ENCODE measurements at regions not wholly inside any gene's neighbourhood (a gene's known extent, or its start where the extent isn't known, plus 50 kb on each side); places are given as distances from the start of the nearest gene placed in this dataset.

DNA sequence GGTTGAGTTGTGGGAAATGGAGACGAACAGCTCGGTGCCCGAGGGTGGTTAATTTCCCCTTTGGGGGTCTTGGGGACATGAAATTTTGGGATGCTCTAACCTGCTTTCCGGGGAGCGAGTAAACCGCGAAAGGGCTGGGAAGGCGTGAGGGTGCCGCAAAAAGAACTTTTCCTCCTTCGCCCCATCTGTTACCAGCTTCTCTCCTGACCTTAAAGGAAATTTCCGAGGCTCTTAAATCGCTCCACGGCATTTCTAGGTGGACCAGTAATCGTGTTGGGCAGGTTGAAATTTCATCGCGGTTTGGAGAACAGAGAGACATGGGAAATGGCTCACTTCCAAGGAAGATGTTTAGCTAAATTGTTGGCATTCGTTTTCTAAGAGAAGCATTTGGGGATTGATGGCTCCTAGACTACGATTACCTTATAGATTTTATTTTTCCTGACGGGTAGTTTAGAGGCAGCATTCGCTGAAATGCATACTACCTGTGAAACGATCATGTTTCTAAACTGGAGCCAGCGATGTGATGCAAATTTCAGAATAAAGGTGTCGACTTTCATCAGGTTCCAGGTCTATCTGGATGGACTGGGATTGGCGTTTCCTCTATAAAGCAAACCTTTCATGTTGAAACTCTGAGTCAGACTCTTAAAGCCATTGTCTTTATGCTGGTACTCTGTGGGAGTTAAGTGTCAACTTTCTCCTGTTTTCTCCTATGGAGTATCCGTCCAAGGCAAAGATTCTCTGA is 414.5 kb downstream of the PCNX1 start:
- POLR2A ChIA-PET = interaction anchor here (0.6 to 3.4 kb wide), 14 partner anchors 9 to 423 kb away, joined by 3 to 14 read pairs (median 4); no protein-coding TSS in a partner anchor
- H3K4me3 Mint-ChIP-seq = peak overlapping the region; percentile 88
- H3K27ac Mint-ChIP-seq = peak overlapping the region; percentile 85
- H3K27me3 Mint-ChIP-seq = no peaks in the 10 kb centered on the region
- no peaks in the 10 kb centered on the region for H3K9me3 Mint-ChIP-seq
- CTCF ChIA-PET = interaction anchor here (0.7 to 2.4 kb wide), 13 partner anchors 13 to 431 kb away, joined by 3 to 11 read pairs (median 4); no protein-coding TSS in a partner anchor
- H3K36me3 Mint-ChIP-seq = no peaks in the 10 kb centered on the region
- intact Hi-C loops (cut with micrococcal nuclease) = loop anchor here (1.0 to 10.0 kb wide), 7 partner anchors 77 to 437 kb away; no protein-coding TSS in a partner anchor
- no peak for DNase-seq
- H3K4me1 Mint-ChIP-seq (ENCODE audit: low read depth) = peaks cover 49% of the 10 kb centered on the region

DNA sequence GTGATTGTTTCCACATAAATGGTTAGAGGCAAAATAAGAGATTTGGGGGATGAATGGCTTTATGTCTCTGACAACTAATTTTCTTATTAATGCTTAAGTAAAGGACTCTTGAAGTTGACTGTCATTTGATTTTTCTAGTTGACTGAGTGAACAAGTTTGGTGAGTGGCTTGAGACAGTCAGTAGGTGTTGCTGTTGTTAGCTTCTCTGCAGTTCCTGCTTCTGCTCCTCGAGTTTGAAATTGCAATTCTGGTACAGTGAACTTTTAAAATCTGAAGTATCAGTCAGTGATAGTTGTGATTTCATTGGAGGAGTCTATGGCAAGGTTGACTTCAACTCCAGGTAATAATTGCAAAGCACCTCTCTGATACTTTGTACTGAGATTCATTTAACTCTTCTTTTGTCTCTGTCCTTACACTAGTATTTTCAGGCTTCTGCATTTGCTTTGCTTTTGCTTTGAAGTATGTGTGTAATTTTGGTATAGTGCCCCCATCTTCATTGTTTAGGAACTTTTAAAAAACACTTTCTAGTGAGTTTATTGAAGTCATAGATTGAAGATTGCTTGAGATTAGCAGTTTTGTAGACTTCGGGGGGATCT is 415.5 kb downstream of the PCNX1 start:
- CTCF ChIA-PET = interaction anchor here (1.2 to 2.4 kb wide), 6 partner anchors 34 to 430 kb away, joined by 4 to 11 read pairs (median 4); no protein-coding TSS in a partner anchor
- H3K27ac Mint-ChIP-seq = no peak overlapping the region
- intact Hi-C loops (cut with micrococcal nuclease) = loop anchor here (1.0 to 10.0 kb wide), 5 partner anchors 81 to 438 kb away; no protein-coding TSS in a partner anchor
- H3K4me1 Mint-ChIP-seq (ENCODE audit: low read depth) = peaks cover 53% of the 10 kb centered on the region
- POLR2A ChIA-PET = interaction anchor here (1.0 to 3.4 kb wide), 3 partner anchors 11 to 232 kb away, joined by 3 to 14 read pairs (median 11); no protein-coding TSS in a partner anchor
- no peak for DNase-seq
- H3K9me3 Mint-ChIP-seq = no peaks in the 10 kb centered on the region
- peak overlapping the region; percentile 35 for H3K4me3 Mint-ChIP-seq
- H3K36me3 Mint-ChIP-seq = no peaks in the 10 kb centered on the region
- H3K27me3 Mint-ChIP-seq = no peaks in the 10 kb centered on the region

DNA sequence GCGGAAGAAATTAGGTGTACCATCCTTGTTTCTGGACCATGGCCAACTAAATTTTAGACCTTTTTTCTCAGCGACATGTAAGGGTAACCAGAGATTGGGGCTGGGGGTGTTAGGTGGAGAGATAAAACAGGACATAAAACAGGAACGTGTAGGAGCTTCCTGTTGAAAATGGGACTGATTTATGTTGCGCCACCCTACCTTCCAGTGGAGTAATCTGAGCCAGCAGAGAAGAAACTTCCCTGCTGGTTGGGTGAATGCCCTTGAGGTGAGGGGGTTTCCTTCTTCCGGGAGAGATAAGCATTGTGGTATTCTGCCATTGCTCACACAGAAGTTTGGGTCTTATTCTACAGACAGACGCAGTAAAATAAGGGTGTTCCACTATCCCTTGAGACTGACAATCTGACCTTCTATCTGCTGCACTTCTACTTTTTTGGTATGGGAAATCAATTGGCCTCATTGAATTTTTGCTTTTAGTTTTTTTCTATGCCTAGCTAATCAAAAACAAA is 417.6 kb downstream of the PCNX1 start:
- POLR2A ChIA-PET = interaction anchor here (1.0 to 1.5 kb wide), 2 partner anchors 79 to 230 kb away, joined by 3 to 5 read pairs; no protein-coding TSS in a partner anchor

DNA sequence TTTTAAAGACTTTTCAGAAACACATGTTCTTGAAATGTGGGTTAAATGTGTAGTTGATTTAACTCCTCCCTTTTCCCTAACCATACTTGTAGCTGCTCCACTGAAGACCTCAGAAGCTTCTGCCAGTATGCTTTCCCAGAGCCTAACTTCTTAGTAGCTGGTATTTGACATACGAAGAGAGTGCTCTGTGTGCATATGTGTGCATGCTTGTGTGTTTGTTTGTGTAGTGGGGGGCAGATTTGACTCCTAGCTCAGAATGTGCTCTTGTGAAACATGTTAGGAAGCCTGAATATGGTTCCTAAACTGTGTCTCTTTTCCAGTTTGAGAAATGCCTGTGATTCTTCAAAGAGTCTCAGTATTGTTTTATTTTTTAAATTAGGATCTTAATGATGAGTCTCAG is 420.4 kb downstream of the PCNX1 start:
- no peaks in the 10 kb centered on the region for H3K27me3 Mint-ChIP-seq
- intact Hi-C loops (cut with micrococcal nuclease) = loop anchor here (10.0 kb wide), 2 partner anchors 213 to 443 kb away; no protein-coding TSS in a partner anchor
- CTCF ChIA-PET = interaction anchor here (0.9 kb wide), 1 partner anchor 76 kb away, joined by 3 read pairs; no protein-coding TSS in a partner anchor
- peaks cover 8% of the 10 kb centered on the region for H3K36me3 Mint-ChIP-seq
- no peak for DNase-seq
- POLR2A ChIA-PET = no interaction called here
- no peak overlapping the region for H3K4me3 Mint-ChIP-seq
- no peak overlapping the region for H3K27ac Mint-ChIP-seq
- peaks cover 77% of the 10 kb centered on the region for H3K4me1 Mint-ChIP-seq (ENCODE audit: low read depth)
- H3K9me3 Mint-ChIP-seq = no peaks in the 10 kb centered on the region

More for the DNA sequence above, 417.6 kb downstream of the PCNX1 start:
- intact Hi-C loops (cut with micrococcal nuclease) = loop anchor here (1.0 to 10.0 kb wide), 5 partner anchors 74 to 440 kb away; no protein-coding TSS in a partner anchor
- CTCF ChIA-PET = interaction anchor here (0.6 to 2.2 kb wide), 6 partner anchors 74 to 428 kb away, joined by 3 to 8 read pairs (median 4); no protein-coding TSS in a partner anchor
- Mint-ChIP-seq H3K27ac (no peak overlapping the region), H3K4me1 (ENCODE audit: low read depth) (peaks cover 61% of the 10 kb centered on the region), H3K4me3 (no peak overlapping the region), H3K27me3 (no peaks in the 10 kb centered on the region), H3K36me3 (peaks cover 2% of the 10 kb centered on the region), H3K9me3 (no peaks in the 10 kb centered on the region)
- DNase-seq = peak; percentile 66

DNA sequence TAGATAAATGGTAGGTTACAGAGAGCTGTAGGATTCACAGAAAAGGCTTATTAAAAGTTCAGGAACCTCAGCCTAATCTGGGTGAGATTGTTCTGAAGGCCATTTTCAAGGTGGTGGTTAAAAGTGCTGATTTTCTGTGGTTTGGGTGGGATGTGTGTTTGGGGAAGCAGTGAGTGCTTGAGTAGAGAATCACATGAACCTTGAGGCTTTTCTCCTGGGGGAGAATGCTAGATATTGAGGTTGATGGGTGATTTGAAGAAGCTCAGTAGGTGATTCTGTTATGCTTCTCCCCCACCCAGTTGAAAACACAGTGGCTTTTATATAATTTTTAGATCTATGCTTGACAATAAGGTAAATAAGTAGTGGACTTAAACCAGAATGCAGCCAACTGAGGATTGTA is 420.9 kb downstream of the PCNX1 start:
- Mint-ChIP-seq H3K27ac (no peak overlapping the region), H3K4me1 (ENCODE audit: low read depth) (peaks cover 76% of the 10 kb centered on the region), H3K9me3 (no peaks in the 10 kb centered on the region), H3K4me3 (no peak overlapping the region), H3K27me3 (no peaks in the 10 kb centered on the region), H3K36me3 (peaks cover 8% of the 10 kb centered on the region)
- ChIA-PET POLR2A (no interaction called here), CTCF (interaction anchor here (0.9 kb wide), 1 partner anchor 76 kb away, joined by 3 read pairs; no protein-coding TSS in a partner anchor)
- intact Hi-C loops (cut with micrococcal nuclease) = loop anchor here (10.0 kb wide), 2 partner anchors 213 to 443 kb away; no protein-coding TSS in a partner anchor
- DNase-seq = no peak

DNA sequence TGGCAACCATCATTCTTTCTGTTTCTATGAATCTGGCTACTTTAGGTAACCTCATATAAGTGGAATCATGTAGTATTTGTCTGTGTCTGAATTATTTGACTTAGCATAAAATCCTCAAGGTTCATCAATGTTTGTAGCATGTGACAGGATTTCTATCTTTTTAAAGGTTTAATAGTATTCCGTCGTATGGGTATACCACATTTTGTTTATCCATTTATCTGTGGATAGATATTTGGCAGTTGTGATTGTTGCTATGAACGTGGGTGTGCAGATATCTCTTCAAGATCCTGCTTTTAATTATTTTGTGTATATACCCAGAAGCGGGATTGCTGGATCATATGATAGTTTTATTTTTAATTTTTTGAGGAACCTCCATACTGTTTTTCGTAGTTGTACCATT is 421.7 kb downstream of the PCNX1 start:
- no peak overlapping the region for H3K4me3 Mint-ChIP-seq
- POLR2A ChIA-PET = no interaction called here

DNA sequence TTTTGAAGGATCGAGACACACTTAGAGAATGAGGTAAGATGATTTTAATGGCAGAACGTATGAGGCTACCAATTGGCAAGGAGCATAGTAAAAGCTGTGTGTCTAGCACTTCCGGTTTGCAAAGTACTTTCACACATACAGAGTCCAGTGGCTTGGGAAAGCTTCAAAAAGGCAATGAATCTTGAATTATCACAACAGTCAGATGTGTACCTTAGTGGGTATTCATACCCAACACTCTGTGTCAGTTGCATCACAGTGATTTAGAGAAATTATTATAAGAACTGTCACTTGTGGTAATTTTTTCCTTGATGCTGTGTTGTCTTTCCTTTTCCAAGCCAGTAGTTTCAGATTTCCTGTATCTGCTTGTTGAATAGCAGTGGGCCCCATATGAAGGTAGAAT is 424.1 kb downstream of the PCNX1 start:
- H3K36me3 Mint-ChIP-seq = peaks cover 11% of the 10 kb centered on the region
- CTCF ChIA-PET = no interaction called here
- DNase-seq = no peak
- no peaks in the 10 kb centered on the region for H3K9me3 Mint-ChIP-seq
- H3K27ac Mint-ChIP-seq = peak overlapping the region; percentile 44
- H3K4me3 Mint-ChIP-seq = no peak overlapping the region
- POLR2A ChIA-PET = interaction anchor here (1.0 to 1.8 kb wide), 2 partner anchors 10 to 67 kb away, joined by 4 to 8 read pairs; no protein-coding TSS in a partner anchor
- H3K4me1 Mint-ChIP-seq (ENCODE audit: low read depth) = peaks cover 59% of the 10 kb centered on the region
- intact Hi-C loops (cut with micrococcal nuclease) = loop anchor here (5.0 kb wide), 1 partner anchor 166 kb away; no protein-coding TSS in a partner anchor
- H3K27me3 Mint-ChIP-seq = no peaks in the 10 kb centered on the region

More for the DNA sequence above, 421.7 kb downstream of the PCNX1 start:
- H3K27ac Mint-ChIP-seq = no peak overlapping the region
- no peaks in the 10 kb centered on the region for H3K27me3 Mint-ChIP-seq
- no peaks in the 10 kb centered on the region for H3K9me3 Mint-ChIP-seq
- intact Hi-C loops (cut with micrococcal nuclease) = loop anchor here (10.0 kb wide), 2 partner anchors 214 to 444 kb away; no protein-coding TSS in a partner anchor
- CTCF ChIA-PET = no interaction called here
- peaks cover 11% of the 10 kb centered on the region for H3K36me3 Mint-ChIP-seq
- H3K4me1 Mint-ChIP-seq (ENCODE audit: low read depth) = peaks cover 78% of the 10 kb centered on the region
- DNase-seq = no peak

DNA sequence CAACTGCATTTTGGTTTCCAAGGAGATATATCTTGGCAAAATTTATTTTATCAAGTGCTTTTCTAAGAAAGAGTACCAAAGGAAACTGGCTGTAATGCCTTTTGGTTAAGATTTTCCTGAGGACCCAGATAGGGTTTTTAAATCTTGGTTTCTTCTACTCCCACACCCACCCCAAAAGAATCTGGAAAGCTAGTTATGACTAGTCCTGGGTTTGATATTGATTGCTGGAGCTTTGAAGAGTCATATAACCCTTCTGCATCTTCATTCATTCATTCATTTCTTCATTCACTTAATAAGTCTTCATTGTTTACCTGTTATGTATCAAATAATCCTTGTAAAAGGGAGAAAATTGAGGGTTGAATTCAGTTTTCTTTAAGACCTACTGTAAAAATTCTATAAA is 425.2 kb downstream of the PCNX1 start:
- no peak overlapping the region for H3K4me3 Mint-ChIP-seq
- POLR2A ChIA-PET = interaction anchor here (1.7 to 2.1 kb wide), 2 partner anchors 190 to 223 kb away, joined by 7 to 11 read pairs; no protein-coding TSS in a partner anchor

DNA sequence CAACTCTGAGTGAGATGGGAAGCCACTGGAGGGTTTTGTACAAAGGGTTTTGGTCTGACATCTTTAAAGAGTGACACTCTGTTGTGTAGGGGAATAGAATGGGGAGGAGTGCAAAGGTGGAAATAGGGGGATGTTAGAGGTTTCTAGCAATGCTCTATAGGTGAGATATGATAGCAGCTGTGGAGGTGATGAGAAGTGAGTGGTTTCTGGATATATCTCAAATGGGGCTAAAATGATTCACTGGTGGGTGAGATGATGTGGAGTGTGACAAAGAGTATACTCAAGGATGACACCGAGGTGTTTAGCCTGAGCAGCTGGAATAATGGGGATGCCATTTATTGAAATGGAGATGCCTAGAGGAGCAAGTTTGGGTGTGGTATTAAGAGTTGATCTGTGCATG is 426.4 kb downstream of the PCNX1 start:
- POLR2A ChIA-PET = interaction anchor here (1.1 to 2.1 kb wide), 4 partner anchors 12 to 222 kb away, joined by 3 to 11 read pairs (median 9); no protein-coding TSS in a partner anchor

More for the DNA sequence above, 425.2 kb downstream of the PCNX1 start:
- no peak for DNase-seq
- peaks cover 19% of the 10 kb centered on the region for H3K36me3 Mint-ChIP-seq
- intact Hi-C loops (cut with micrococcal nuclease) = loop anchor here (2.0 to 5.0 kb wide), 4 partner anchors 66 to 165 kb away; no protein-coding TSS in a partner anchor
- H3K9me3 Mint-ChIP-seq = no peaks in the 10 kb centered on the region
- H3K27me3 Mint-ChIP-seq = no peaks in the 10 kb centered on the region
- peaks cover 58% of the 10 kb centered on the region for H3K4me1 Mint-ChIP-seq (ENCODE audit: low read depth)
- CTCF ChIA-PET = interaction anchor here (0.8 kb wide), 1 partner anchor 71 kb away, joined by 3 read pairs; no protein-coding TSS in a partner anchor
- no peak overlapping the region for H3K27ac Mint-ChIP-seq

DNA sequence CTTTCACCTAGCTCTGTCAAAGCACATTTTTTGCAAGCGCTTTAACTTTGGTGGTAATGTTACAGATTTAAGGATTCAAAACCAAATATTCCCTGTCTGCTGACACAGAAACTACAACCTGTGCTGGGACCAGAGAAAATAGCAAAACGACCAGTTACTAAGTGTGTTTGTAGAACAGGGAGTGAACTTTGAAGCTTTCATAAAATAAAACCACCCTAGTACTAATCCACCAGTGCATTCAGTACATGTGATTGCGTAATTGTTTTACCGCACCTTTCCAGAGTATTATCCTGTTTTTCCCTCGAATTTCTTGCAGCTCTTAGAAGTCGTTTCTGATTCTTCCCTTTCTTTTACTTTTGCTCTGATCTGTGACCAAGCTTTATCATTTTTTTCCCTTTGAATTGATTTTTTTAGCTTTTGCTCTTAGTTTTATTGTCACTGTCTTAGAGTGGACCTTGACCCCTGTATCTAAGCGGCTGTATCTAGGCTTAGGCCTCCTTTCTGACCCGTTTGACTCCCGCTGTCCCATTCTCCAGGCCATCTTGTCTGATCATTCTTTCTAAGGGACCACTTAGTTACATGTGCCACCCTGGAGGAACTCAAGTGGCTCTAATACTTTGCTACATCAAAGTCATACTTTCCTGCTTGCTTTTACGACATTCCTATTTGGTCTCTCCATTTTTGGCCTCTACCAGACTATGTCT is 429.4 kb downstream of the PCNX1 start:
- Mint-ChIP-seq H3K4me1 (ENCODE audit: low read depth) (peaks cover 33% of the 10 kb centered on the region), H3K27ac (no peak overlapping the region), H3K9me3 (no peaks in the 10 kb centered on the region), H3K27me3 (no peaks in the 10 kb centered on the region), H3K36me3 (peaks cover 13% of the 10 kb centered on the region), H3K4me3 (no peak overlapping the region)
- DNase-seq = no peak
- POLR2A ChIA-PET = interaction anchor here (1.0 kb wide), 1 partner anchor 14 kb away, joined by 3 read pairs; no protein-coding TSS in a partner anchor
- CTCF ChIA-PET = no interaction called here
- intact Hi-C loops (cut with micrococcal nuclease) = no loop called here

More for the DNA sequence above, 426.4 kb downstream of the PCNX1 start:
- no peaks in the 10 kb centered on the region for H3K9me3 Mint-ChIP-seq
- no peak overlapping the region for H3K4me3 Mint-ChIP-seq
- DNase-seq = peak; percentile 28
- no peaks in the 10 kb centered on the region for H3K27me3 Mint-ChIP-seq
- peak overlapping the region; percentile 66 for H3K27ac Mint-ChIP-seq
- CTCF ChIA-PET = interaction anchor here (0.5 to 1.2 kb wide), 4 partner anchors 8 to 230 kb away, joined by 3 read pairs; no protein-coding TSS in a partner anchor
- peaks cover 21% of the 10 kb centered on the region for H3K36me3 Mint-ChIP-seq
- intact Hi-C loops (cut with micrococcal nuclease) = loop anchor here (1.0 to 5.0 kb wide), 7 partner anchors 13 to 222 kb away; partner anchors contain the start of gene SIPA1L1
- peaks cover 46% of the 10 kb centered on the region for H3K4me1 Mint-ChIP-seq (ENCODE audit: low read depth)

DNA sequence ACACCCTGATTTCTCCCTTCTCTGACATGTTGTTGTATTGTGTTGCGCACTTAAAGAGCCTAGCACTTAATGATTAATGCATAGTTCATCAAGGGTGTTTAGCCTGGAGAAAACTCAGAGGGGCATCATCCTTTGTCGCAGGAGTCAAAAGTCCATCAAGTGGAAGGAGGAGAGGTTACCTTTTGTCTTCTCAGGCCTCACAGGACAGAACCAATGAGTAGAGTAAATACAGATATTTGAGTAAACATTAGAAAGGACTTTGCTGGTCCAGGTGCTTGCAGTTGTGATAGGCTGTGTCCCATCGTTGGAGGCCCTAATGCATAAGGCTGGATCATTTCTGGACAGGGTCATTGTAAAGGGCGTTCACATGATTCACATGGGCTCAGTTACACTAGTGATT is 430.9 kb downstream of the PCNX1 start:
- intact Hi-C loops (cut with micrococcal nuclease) = no loop called here
- no peaks in the 10 kb centered on the region for H3K9me3 Mint-ChIP-seq
- H3K27me3 Mint-ChIP-seq = no peaks in the 10 kb centered on the region
- CTCF ChIA-PET = no interaction called here
- DNase-seq = no peak
- no peak overlapping the region for H3K27ac Mint-ChIP-seq
- POLR2A ChIA-PET = no interaction called here
- no peak overlapping the region for H3K4me3 Mint-ChIP-seq
- peaks cover 21% of the 10 kb centered on the region for H3K4me1 Mint-ChIP-seq (ENCODE audit: low read depth)
- peaks cover 13% of the 10 kb centered on the region for H3K36me3 Mint-ChIP-seq

Data from activated CD4-positive, alpha-beta memory T cell treated with anti-CD3 and anti-CD28 coated beads for 36 hours (primary cell).